ENCODE measurements at regions not wholly inside any gene's neighbourhood (a gene's known extent, or its start where the extent isn't known, plus 50 kb on each side); places are given as distances from the start of the nearest gene placed in this dataset.

- TF ChIP-seq CTCF (IDR thresholded peaks at IDR 0.05), result no peak
- no peak for TF ChIP-seq EZH2 (IDR thresholded peaks at IDR 0.05; ENCODE audit: borderline replicate concordance, insufficient read depth, low read depth, low read length, poor library complexity, severe bottlenecking)
Measured at GRCh38 chr22:47933891-47934290, 1171.4 kb downstream of the TBC1D22A start.
